Lower lobe of right lung (tissue), 2 donors: ENCODE measurements at regions not wholly inside any gene's neighbourhood (a gene's known extent, or its start where the extent isn't known, plus 50 kb on each side); places are given as distances from the start of the nearest gene placed in this dataset.

ENCODE experiments used
- ATAC-seq, 2 donors: fragments of 200-7000 bp; cut with Tn5 transposase; one replicate each; pipeline ENCODE4 v1.9.1; 2020 to 2022; ENCODE audit warnings: mild to moderate bottlenecking in 2 of 2, moderate library complexity in 2 of 2
- DNase-seq: peaks from one replicate; pipeline ENCODE4 v3.0.0-alpha.2; 2020
- H3K27ac ChIP-seq: fragments of 200-600 bp; one replicate; pipeline ENCODE4 v1.8.0; 2022
- H3K27me3 ChIP-seq: fragments of 200-600 bp; one replicate; pipeline ENCODE4 v1.8.0; 2022; ENCODE audit warnings: low read depth
- H3K36me3 ChIP-seq: fragments of 200-600 bp; one replicate; pipeline ENCODE4 v1.8.0; 2022; ENCODE audit warnings: mild to moderate bottlenecking
- H3K4me1 ChIP-seq: fragments of 200-600 bp; one replicate; pipeline ENCODE4 v1.8.0; 2022
- H3K4me3 ChIP-seq: fragments of 200-600 bp; one replicate; pipeline ENCODE4 v1.8.0; 2022; ENCODE audit warnings: mild to moderate bottlenecking
- H3K9me3 ChIP-seq: fragments of 200-600 bp; one replicate; pipeline ENCODE4 v1.8.0; 2022
- intact Hi-C: fragments of 100-400 bp; cut with DNase I; formaldehyde crosslinking; loops from one replicate; pipeline ENCODE4 v1.11.0; 2022
- TF ChIP-seq, protein P1 (sequence below): fragments of 200-600 bp; IDR thresholded peaks from one replicate; pipeline ENCODE4 v1.8.0; 2022; ENCODE audit warnings: antibody characterized with exemption, mild to moderate bottlenecking
- donor health status: DM: no; HTN: yes; CAD: no; lungs with severe emphysema.

DNA sequence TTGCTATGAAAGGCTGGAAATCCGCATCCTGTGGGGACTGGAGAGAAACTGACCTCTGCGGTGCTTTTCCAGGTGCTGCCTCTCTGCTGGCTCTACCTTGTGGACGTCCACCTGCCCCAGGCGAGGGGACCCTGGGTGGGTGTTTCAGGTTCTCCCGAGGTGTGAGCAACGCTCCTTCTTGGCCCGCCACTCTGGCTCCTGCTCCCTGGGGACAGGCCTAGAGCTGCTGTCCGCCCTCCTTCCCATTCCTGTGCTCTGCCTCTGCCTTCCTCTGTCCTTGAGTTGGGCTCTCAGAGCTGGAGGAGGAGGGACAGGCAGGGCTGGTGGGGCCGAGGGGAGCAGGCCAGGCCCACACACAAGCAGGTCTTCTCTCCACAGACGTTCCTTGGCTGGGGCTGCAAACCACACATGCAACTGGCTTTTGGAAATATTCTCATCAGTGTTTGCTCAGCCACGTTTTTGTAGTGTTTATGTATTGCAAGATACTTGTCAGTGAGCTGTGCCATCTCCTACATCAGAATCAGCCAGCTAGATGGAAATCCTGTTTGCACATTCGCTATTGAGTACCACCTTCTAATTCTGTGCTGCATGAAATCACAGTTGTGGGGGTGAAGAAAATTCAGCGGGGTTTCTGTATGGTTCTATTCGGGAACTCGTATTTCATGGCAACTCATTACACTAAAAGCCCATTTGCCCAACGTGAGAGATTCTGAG lies 1115.0 kb downstream of the BRD1 start:
- ATAC-seq (no peak), DNase-seq (no peak)
- no peaks in the 10 kb centered on the region for H3K27me3 ChIP-seq
- H3K9me3 ChIP-seq: no peaks in the 10 kb centered on the region
- TF ChIP-seq, protein P1, sequence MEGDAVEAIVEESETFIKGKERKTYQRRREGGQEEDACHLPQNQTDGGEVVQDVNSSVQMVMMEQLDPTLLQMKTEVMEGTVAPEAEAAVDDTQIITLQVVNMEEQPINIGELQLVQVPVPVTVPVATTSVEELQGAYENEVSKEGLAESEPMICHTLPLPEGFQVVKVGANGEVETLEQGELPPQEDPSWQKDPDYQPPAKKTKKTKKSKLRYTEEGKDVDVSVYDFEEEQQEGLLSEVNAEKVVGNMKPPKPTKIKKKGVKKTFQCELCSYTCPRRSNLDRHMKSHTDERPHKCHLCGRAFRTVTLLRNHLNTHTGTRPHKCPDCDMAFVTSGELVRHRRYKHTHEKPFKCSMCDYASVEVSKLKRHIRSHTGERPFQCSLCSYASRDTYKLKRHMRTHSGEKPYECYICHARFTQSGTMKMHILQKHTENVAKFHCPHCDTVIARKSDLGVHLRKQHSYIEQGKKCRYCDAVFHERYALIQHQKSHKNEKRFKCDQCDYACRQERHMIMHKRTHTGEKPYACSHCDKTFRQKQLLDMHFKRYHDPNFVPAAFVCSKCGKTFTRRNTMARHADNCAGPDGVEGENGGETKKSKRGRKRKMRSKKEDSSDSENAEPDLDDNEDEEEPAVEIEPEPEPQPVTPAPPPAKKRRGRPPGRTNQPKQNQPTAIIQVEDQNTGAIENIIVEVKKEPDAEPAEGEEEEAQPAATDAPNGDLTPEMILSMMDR: no peak
- intact Hi-C loops: no loop called here
- no peaks in the 10 kb centered on the region for H3K4me1 ChIP-seq
- H3K36me3 ChIP-seq: no peaks in the 10 kb centered on the region
- H3K4me3 ChIP-seq: no peak overlapping the region
- no peak overlapping the region for H3K27ac ChIP-seq

DNA sequence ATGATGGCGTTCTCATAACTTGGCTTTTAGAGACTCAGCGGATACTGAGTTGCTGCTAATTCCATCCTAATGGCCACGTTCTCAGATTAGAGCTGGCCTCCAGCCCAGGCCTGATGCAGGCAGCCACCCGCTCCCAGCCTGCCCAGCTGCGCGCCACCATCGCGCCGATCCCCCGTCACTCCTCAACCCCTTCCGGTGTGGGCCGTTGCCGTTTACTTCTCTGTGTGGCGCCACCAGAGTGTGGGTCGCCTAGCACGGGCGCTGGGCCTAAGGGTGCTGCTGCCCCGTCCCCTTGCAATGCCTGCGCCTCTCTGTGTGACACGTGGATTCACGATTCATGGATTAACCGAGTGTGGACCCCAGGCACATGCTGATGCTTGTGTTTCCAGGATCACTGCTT lies 1116.0 kb downstream of the BRD1 start:
- TF ChIP-seq, protein P1: no peak
- Histone ChIP-seq H3K9me3 (no peaks in the 10 kb centered on the region), H3K27ac (no peak overlapping the region), H3K27me3 (no peaks in the 10 kb centered on the region), H3K4me1 (no peaks in the 10 kb centered on the region), H3K4me3 (no peak overlapping the region), H3K36me3 (no peaks in the 10 kb centered on the region)
- ATAC-seq (no peak), DNase-seq (no peak)
- intact Hi-C loops: no loop called here

DNA sequence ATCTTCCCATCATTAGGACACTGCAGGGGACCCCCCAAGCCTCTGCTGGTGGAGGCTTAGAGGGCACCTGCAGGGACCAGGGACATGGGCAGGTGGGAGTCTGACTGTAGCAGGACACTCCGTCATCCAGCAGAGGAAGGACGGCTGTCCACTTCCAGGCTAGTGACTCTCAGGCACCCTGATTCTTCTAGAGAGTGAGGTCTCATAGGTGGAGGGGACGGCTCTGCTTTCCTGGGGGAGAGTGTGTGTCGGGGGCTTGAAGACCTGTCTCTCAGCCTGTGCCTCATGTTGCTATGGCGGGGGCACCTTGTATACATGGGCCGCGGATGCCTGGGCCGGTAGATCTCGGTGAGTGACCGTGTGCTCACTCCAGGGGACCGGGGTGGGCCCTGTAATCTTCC lies 1116.6 kb downstream of the BRD1 start:
- DNase-seq (no peak), ATAC-seq (no peak)

DNA sequence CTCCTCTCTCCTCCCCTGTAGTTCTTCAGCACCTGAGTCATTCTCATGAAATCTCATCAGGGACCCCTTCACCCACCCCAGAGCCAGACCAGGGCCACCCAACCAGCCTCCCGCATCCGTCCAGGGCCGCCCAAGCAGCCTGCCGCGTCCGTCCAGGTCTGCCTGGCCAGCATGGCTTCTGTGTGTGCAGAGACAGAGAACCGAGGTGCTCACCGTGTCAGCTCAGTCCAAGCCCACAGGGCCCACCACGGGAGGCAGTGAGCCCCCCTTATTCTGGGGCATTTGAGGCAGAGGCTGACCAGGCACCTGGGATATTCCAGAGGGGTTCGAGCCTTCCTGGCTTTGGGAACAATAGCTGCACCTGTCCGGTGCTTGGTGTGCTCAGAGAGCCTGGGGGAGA lies 1117.3 kb downstream of the BRD1 start:
- Histone ChIP-seq H3K9me3 (no peaks in the 10 kb centered on the region), H3K36me3 (no peaks in the 10 kb centered on the region), H3K27me3 (no peaks in the 10 kb centered on the region), H3K4me1 (no peaks in the 10 kb centered on the region), H3K27ac (no peak overlapping the region), H3K4me3 (no peak overlapping the region)
- intact Hi-C loops: no loop called here
- ATAC-seq: no peak
- no peak for DNase-seq
- TF ChIP-seq, protein P1: no peak

More for the DNA sequence above, 1116.6 kb downstream of the BRD1 start:
- H3K4me1 ChIP-seq: no peaks in the 10 kb centered on the region
- H3K36me3 ChIP-seq: no peaks in the 10 kb centered on the region
- intact Hi-C loops: no loop called here
- no peaks in the 10 kb centered on the region for H3K27me3 ChIP-seq
- H3K9me3 ChIP-seq: no peaks in the 10 kb centered on the region
- H3K27ac ChIP-seq: no peak overlapping the region
- no peak overlapping the region for H3K4me3 ChIP-seq
- TF ChIP-seq, protein P1: no peak

DNA sequence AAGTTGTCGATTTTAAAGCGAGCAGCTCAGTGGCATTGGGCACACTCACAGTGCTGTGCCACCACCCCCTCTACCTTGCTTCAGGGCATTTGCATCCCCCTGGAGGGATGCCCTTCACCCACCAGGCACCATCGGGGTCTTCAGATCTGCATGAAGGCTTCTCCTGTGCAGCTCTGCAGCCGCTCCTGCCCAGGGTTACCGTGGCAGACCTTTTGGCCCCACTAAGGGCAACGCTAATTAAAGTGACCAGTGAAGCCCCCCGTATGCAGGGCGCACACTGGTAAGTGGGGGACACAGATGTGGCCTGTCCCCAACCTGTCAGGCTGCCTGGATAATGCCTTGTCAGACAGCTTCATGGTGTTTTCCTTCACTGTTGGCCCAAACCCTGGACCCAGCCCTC lies 1117.7 kb downstream of the BRD1 start:
- TF ChIP-seq, protein P1: no peak
- no peaks in the 10 kb centered on the region for H3K9me3 ChIP-seq
- intact Hi-C loops: no loop called here
- no peaks in the 10 kb centered on the region for H3K27me3 ChIP-seq
- DNase-seq (no peak), ATAC-seq (no peak)
- no peaks in the 10 kb centered on the region for H3K4me1 ChIP-seq
- no peaks in the 10 kb centered on the region for H3K36me3 ChIP-seq
- no peak overlapping the region for H3K4me3 ChIP-seq
- no peak overlapping the region for H3K27ac ChIP-seq
